OCI-LY7 (cell line): ENCODE measurements at regions not wholly inside any gene's neighbourhood (a gene's known extent, or its start where the extent isn't known, plus 50 kb on each side); places are given as distances from the start of the nearest gene placed in this dataset.

ENCODE experiments used
- CTCF ChIP-seq: fragments of 200-600 bp; sonication (generic); conservative IDR thresholded peaks from 2 replicates; pipeline ENCODE4 v1.5.1; 2014; ENCODE audit warnings: mild to moderate bottlenecking, antibody characterized with exemption, low read length, moderate library complexity, mixed read lengths
- EZH2phosphoT487 ChIP-seq: fragments of 200-600 bp; sonication (generic); IDR thresholded peaks from 2 replicates; pipeline ENCODE4 v1.6.1; 2018; ENCODE audit warnings: low read depth, borderline replicate concordance, mild to moderate bottlenecking, mixed run types, antibody characterized with exemption, low read length, moderate library complexity, mixed read lengths

- TF ChIP-seq CTCF (no peak), EZH2phosphoT487 (no peak)
These were observed 859.6 kb downstream of the EPHA3 start for GRCh38 chr3:89966877-89967665.
